Esophagus muscularis mucosa (tissue), 4 donors: ENCODE measurements at regions not wholly inside any gene's neighbourhood (a gene's known extent, or its start where the extent isn't known, plus 50 kb on each side); places are given as distances from the start of the nearest gene placed in this dataset.

Experiments used
- DNase-seq: peaks from one replicate; pipeline ENCODE4 v3.0.0-alpha.2; 2017; ENCODE audit errors: extremely low spot score
- H3K27ac ChIP-seq, 4 donors: fragments of 200-600 bp; sonication (generic); replicated peaks in 1 of 4; 1 replicate in 3 of 4; 2 replicates in 1 of 4; pipeline ENCODE4 v1.5.1; 2016 to 2019; ENCODE audit warnings: mild to moderate bottlenecking in 1 of 4
- H3K27me3 ChIP-seq, 4 donors: fragments of 200-600 bp; sonication (generic); one replicate each; pipeline versions ENCODE4 v1.5.1 to v1.6.0; 2016 to 2019
- H3K36me3 ChIP-seq, 4 donors: fragments of 200-600 bp; sonication (generic); one replicate each; pipeline ENCODE4 v1.5.1; 2016 to 2019
- H3K4me1 ChIP-seq, 4 donors: fragments of 200-600 bp; sonication (generic); one replicate each; pipeline ENCODE4 v1.5.1; 2016 to 2019
- H3K4me3 ChIP-seq, 4 donors: fragments of 200-600 bp; sonication (generic); 1 replicate in 2 of 4; 2 replicates in 2 of 4; pipeline ENCODE4 v1.5.1; 2016 to 2019; ENCODE audit warnings: mild to moderate bottlenecking in 4 of 4, moderate library complexity in 1 of 4
- H3K9me3 ChIP-seq, 4 donors: fragments of 200-600 bp; sonication (generic); 1 replicate in 3 of 4; 2 replicates in 1 of 4; pipeline ENCODE4 v1.5.1; 2016 to 2019
- EP300 ChIP-seq: sonication (generic); formaldehyde crosslinking; IDR thresholded peaks from one replicate; pipeline ENCODE4 v1.6.1; 2017; ENCODE audit warnings: antibody characterized with exemption
- POLR2A ChIP-seq: fragments of 450-650 bp; IDR thresholded peaks from one replicate; pipeline ENCODE4 v1.6.1; 2017; ENCODE audit warnings: antibody characterized with exemption, moderate library complexity, mild to moderate bottlenecking, low read depth
- POLR2AphosphoS5 ChIP-seq, 2 donors: sonication (generic); formaldehyde crosslinking; IDR thresholded peaks; one replicate each; pipeline ENCODE4 v1.6.1; 2017; ENCODE audit warnings: antibody characterized with exemption in 2 of 2
- WGBS: methylation state at CpG from one replicate; pipeline ENCODE4 v1.1.5; 2018; 5-methylcytosine and 5-hydroxymethylcytosine counted together
- intact Hi-C: fragments of 100-400 bp; cut with DNase I; formaldehyde crosslinking; loops from one replicate; pipeline ENCODE4 v1.15.1; 2023
- TF ChIP-seq, protein P1 (sequence below), 3 experiments: fragments of 200-600 bp in 2 of 3; fragments of 450-650 bp in 1 of 3; sonication (generic) in 2 of 3; IDR thresholded peaks; one replicate each; pipeline ENCODE4 v1.5.1; 2017 to 2019; ENCODE audit warnings: antibody characterized with exemption in 3 of 3, mild to moderate bottlenecking in 2 of 3, moderate library complexity in 1 of 3

DNA sequence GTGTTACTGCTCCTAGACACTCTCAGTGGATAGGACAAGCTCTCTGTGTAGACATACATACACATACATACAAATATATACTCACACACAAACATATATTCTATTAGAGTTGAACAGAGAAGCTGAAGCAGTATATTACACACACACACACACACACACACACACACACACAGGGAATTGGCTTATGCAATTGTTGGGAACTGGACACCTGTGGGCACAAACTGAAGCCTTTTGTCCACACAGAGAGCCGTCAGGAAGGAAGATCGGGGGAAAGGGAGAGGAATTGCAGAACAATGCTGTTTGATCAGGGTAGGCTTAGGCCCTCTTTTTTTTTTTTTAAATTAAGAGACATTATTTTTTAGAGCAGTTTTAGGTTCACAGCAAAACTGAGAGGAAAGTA is 180.7 kb upstream of the DDHD1 start:
- H3K27ac ChIP-seq, result no peak overlapping the region
- 94% methylated on average over 2 of the region's 2 CpGs for WGBS
- H3K4me1 ChIP-seq, result no peaks in the 10 kb centered on the region
- no peak for DNase-seq
- H3K27me3 ChIP-seq, result no peaks in the 10 kb centered on the region
- H3K9me3 ChIP-seq, result no peaks in the 10 kb centered on the region
- intact Hi-C loops, result no loop called here
- no peak for TF ChIP-seq EP300
- no peak for TF ChIP-seq POLR2A
- TF ChIP-seq, protein P1, sequence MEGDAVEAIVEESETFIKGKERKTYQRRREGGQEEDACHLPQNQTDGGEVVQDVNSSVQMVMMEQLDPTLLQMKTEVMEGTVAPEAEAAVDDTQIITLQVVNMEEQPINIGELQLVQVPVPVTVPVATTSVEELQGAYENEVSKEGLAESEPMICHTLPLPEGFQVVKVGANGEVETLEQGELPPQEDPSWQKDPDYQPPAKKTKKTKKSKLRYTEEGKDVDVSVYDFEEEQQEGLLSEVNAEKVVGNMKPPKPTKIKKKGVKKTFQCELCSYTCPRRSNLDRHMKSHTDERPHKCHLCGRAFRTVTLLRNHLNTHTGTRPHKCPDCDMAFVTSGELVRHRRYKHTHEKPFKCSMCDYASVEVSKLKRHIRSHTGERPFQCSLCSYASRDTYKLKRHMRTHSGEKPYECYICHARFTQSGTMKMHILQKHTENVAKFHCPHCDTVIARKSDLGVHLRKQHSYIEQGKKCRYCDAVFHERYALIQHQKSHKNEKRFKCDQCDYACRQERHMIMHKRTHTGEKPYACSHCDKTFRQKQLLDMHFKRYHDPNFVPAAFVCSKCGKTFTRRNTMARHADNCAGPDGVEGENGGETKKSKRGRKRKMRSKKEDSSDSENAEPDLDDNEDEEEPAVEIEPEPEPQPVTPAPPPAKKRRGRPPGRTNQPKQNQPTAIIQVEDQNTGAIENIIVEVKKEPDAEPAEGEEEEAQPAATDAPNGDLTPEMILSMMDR (IDR thresholded peaks at IDR 0.05), result no peak
- TF ChIP-seq POLR2AphosphoS5 (IDR thresholded peaks at IDR 0.05), result no peak
- no peaks in the 10 kb centered on the region for H3K36me3 ChIP-seq
- no peak overlapping the region for H3K4me3 ChIP-seq

DNA sequence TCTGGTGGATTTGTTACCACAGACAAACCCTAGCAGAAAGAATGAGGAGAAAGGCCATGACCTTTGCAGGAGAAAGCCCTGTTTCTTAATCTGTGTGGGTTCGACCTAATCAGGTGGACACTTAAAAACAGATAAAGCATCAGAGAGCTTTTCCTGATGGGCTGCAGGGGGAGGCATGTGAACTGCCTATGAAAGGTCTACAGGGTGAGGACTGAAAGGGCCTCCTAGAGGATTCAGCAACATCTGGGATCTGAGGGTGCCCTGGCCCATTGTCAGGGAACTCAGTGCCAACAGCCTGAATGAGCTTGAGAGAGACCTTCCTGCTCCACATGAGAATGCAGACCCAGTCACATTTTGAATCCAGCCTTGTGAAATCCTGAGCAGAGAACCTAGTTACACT is 178.8 kb upstream of the DDHD1 start:
- peaks cover 0 to 13% (median 0%) of the 10 kb centered on the region in 4 donors for H3K4me1 ChIP-seq
- H3K9me3 ChIP-seq, result no peaks in the 10 kb centered on the region
- 63% methylated on average over 1 of the region's 1 CpG for WGBS
- no peaks in the 10 kb centered on the region for H3K27me3 ChIP-seq
- H3K27ac ChIP-seq, result no peak overlapping the region
- TF ChIP-seq EP300 (no peak), POLR2A (no peak), POLR2AphosphoS5 (IDR thresholded peaks at IDR 0.05) (no peak)
- TF ChIP-seq, protein P1 (IDR thresholded peaks at IDR 0.05), result no peak
- no peak for DNase-seq
- intact Hi-C loops, result no loop called here
- no peaks in the 10 kb centered on the region for H3K36me3 ChIP-seq
- H3K4me3 ChIP-seq, result no peak overlapping the region

- Histone ChIP-seq H3K4me3 (no peak overlapping the region), H3K27me3 (no peaks in the 10 kb centered on the region), H3K9me3 (no peaks in the 10 kb centered on the region), H3K27ac (no peak overlapping the region), H3K4me1 (peaks cover 0 to 13% (median 0%) of the 10 kb centered on the region in 4 donors), H3K36me3 (no peaks in the 10 kb centered on the region)
- WGBS, result 100% methylated on average over 1 of the region's 1 CpG
- DNase-seq, result no peak
- intact Hi-C loops, result no loop called here
- TF ChIP-seq POLR2A (no peak), EP300 (no peak), POLR2AphosphoS5 (IDR thresholded peaks at IDR 0.05) (no peak)
- TF ChIP-seq, protein P1 (IDR thresholded peaks at IDR 0.05), result no peak
Measured at GRCh38 chr14:53331247-53331646, 178.1 kb upstream of the DDHD1 start.

GRCh38 chr14:53330441-53330840 is 177.3 kb upstream of the DDHD1 start:
- H3K9me3 ChIP-seq, result no peaks in the 10 kb centered on the region
- 88% methylated on average over 3 of the region's 3 CpGs for WGBS
- TF ChIP-seq, protein P1 (IDR thresholded peaks at IDR 0.05), result no peak
- TF ChIP-seq POLR2A, result no peak
- TF ChIP-seq POLR2AphosphoS5 (IDR thresholded peaks at IDR 0.05), result no peak
- TF ChIP-seq EP300, result no peak
- H3K36me3 ChIP-seq, result no peaks in the 10 kb centered on the region
- no peak overlapping the region for H3K4me3 ChIP-seq
- no peak for DNase-seq
- peaks cover 0 to 13% (median 0%) of the 10 kb centered on the region in 4 donors for H3K4me1 ChIP-seq
- intact Hi-C loops, result no loop called here
- no peaks in the 10 kb centered on the region for H3K27me3 ChIP-seq
- H3K27ac ChIP-seq, result no peak overlapping the region

GRCh38 chr14:53328841-53329240 is 175.7 kb upstream of the DDHD1 start:
- Histone ChIP-seq H3K27me3 (no peaks in the 10 kb centered on the region), H3K27ac (no peak overlapping the region), H3K4me1 (peaks cover 0 to 13% (median 0%) of the 10 kb centered on the region in 4 donors), H3K4me3 (no peak overlapping the region), H3K9me3 (no peaks in the 10 kb centered on the region), H3K36me3 (no peaks in the 10 kb centered on the region)
- TF ChIP-seq POLR2A, result no peak
- no peak for TF ChIP-seq EP300
- TF ChIP-seq, protein P1 (IDR thresholded peaks at IDR 0.05), result no peak
- TF ChIP-seq POLR2AphosphoS5 (IDR thresholded peaks at IDR 0.05), result no peak
- DNase-seq, result no peak
- intact Hi-C loops, result no loop called here
- 56% methylated on average over 5 of the region's 5 CpGs for WGBS
